A549 (cell line): ENCODE measurements at regions not wholly inside any gene's neighbourhood (a gene's known extent, or its start where the extent isn't known, plus 50 kb on each side); places are given as distances from the start of the nearest gene placed in this dataset.
A peak's percentile ranks its signal among the peaks of the same experiment; 100 is the strongest.

Source experiments
- ATAC-seq, 2 experiments: fragments of 200-7000 bp in 1 of 2; fragments of >200 bp in 1 of 2; cut with Nextera tagmentation in 1 of 2; cut with Tn5 transposase in 1 of 2; 3 replicates each; pipeline versions ENCODE4 v1.8.0 to v1.9.1; 2018 to 2020; ENCODE audit warnings: mild to moderate bottlenecking in 1 of 2, moderate library complexity in 1 of 2
- CTCF ChIA-PET: fragments of 300-600 bp; sonication (Branson Sonifier 250); formaldehyde crosslinking; extraction: SDS; loops from one replicate; lab custom pipeline; 2021; ENCODE audit warnings: antibody characterized with exemption, inconsistent platforms; lab: Yijun Ruan, JAX
- POLR2A ChIA-PET: fragments of 350-600 bp; formaldehyde crosslinking; extraction: SDS; loops from one replicate; lab custom pipeline; 2021; ENCODE audit warnings: antibody characterized with exemption, inconsistent platforms; lab: Yijun Ruan, JAX
- DNase-seq, 2 experiments: peaks; one replicate each; pipeline versions ENCODE4 v3.0.0 to v3.0.0-alpha.2; 2011 to 2016; ENCODE audit warnings: low read depth in 1 of 2, low spot score in 1 of 2
- FAIRE-seq: peaks from 2 replicates; lab custom pipeline; 2011; peaks lifted over from hg19 to GRCh38; lab: Jason Lieb, UNC
- H3K27ac ChIP-seq, 2 experiments: fragments of >200 bp; sonication (Bioruptor Twin); formaldehyde crosslinking; 3 replicates each; pipeline ENCODE4 v1.5.1; 2016 to 2017
- H3K4me1 ChIP-seq: fragments of >200 bp; sonication (Bioruptor Twin); formaldehyde crosslinking; 3 replicates; pipeline ENCODE4 v1.6.1; 2016
- H3K4me2 ChIP-seq: fragments of >200 bp; sonication (Bioruptor Twin); formaldehyde crosslinking; 3 replicates; pipeline ENCODE4 v1.6.1; 2016
- H3K4me3 ChIP-seq: fragments of >200 bp; sonication (Bioruptor Twin); formaldehyde crosslinking; 3 replicates; pipeline ENCODE4 v1.5.1; 2016
- H3K9me3 ChIP-seq: fragments of >200 bp; sonication (Bioruptor Twin); formaldehyde crosslinking; 3 replicates; pipeline ENCODE4 v1.6.1; 2016
- CHD2 ChIP-seq: fragments of 150-350 bp; IDR thresholded peaks from 2 replicates; pipeline ENCODE4 v1.6.1; 2014; ENCODE audit warnings: low read length; ENCODE audit not compliant: partially characterized antibody
- CHD4 ChIP-seq: fragments of 200-600 bp; sonication (generic); IDR thresholded peaks from 2 replicates; pipeline ENCODE4 v1.6.1; 2016; ENCODE audit warnings: antibody characterized with exemption, mild to moderate bottlenecking, borderline replicate concordance
- CTCF ChIP-seq: fragments of >200 bp; sonication (Bioruptor Twin); formaldehyde crosslinking; IDR thresholded peaks from 3 replicates; pipeline ENCODE4 v1.5.1; 2016
- E2F6 ChIP-seq: IDR thresholded peaks from 2 replicates; pipeline ENCODE4 v1.6.1; 2012; ENCODE audit warnings: low read depth, borderline replicate concordance
- EHMT2 ChIP-seq: fragments of 200-600 bp; sonication (generic); IDR thresholded peaks from 2 replicates; pipeline ENCODE4 v1.6.1; 2016; ENCODE audit warnings: antibody characterized with exemption, low read depth, mild to moderate bottlenecking, moderate library complexity
- FOXS1 ChIP-seq: fragments of 250-450 bp; sonication (Bioruptor Pico); IDR thresholded peaks from 2 replicates; pipeline ENCODE4 v1.5.0; 2020; ENCODE audit warnings: mild to moderate bottlenecking, moderate library complexity
- GATA3 ChIP-seq: IDR thresholded peaks from 2 replicates; pipeline ENCODE4 v1.6.1; 2012; ENCODE audit warnings: borderline replicate concordance
- HES2 ChIP-seq: fragments of >200 bp; sonication (Bioruptor Twin); formaldehyde crosslinking; IDR thresholded peaks from 2 replicates; pipeline ENCODE4 v1.6.1; 2016
- JUN ChIP-seq, 2 experiments: fragments of >200 bp; sonication (Bioruptor Twin); formaldehyde crosslinking; IDR thresholded peaks; 2 replicates in 1 of 2; 3 replicates in 1 of 2; pipeline ENCODE4 v1.6.1; 2016 to 2017
- MAZ ChIP-seq: fragments of 150-350 bp; IDR thresholded peaks from 2 replicates; pipeline ENCODE4 v1.6.1; 2014; ENCODE audit warnings: antibody characterized with exemption, low read depth, low read length, borderline replicate concordance
- NPAS2 ChIP-seq: fragments of 250-450 bp; sonication (Bioruptor Pico); IDR thresholded peaks from 2 replicates; pipeline ENCODE4 v1.8.0; 2022; ENCODE audit warnings: mild to moderate bottlenecking, moderate library complexity, borderline replicate concordance
- NR3C1 ChIP-seq: fragments of >200 bp; sonication (Bioruptor Twin); formaldehyde crosslinking; IDR thresholded peaks from 3 replicates; pipeline ENCODE4 v1.6.1; 2017
- PHF8 ChIP-seq: fragments of 200-600 bp; sonication (generic); IDR thresholded peaks from 2 replicates; pipeline ENCODE4 v1.6.1; 2016; ENCODE audit warnings: low read depth, mild to moderate bottlenecking, antibody characterized with exemption, moderate library complexity, borderline replicate concordance
- POLR2A ChIP-seq: IDR thresholded peaks from 2 replicates; pipeline ENCODE4 v1.6.1; 2012; ENCODE audit warnings: mild to moderate bottlenecking, low read length
- POLR2AphosphoS2 ChIP-seq: conservative IDR thresholded peaks from 2 replicates; pipeline ENCODE4 v1.6.1; 2012; ENCODE audit warnings: low read length, improper control_type of control experiment, inconsistent platforms
- RAD21 ChIP-seq, 2 experiments: fragments of >200 bp in 1 of 2; sonication (Bioruptor Twin) in 1 of 2; formaldehyde crosslinking in 1 of 2; IDR thresholded peaks in 1 of 2; conservative IDR thresholded peaks in 1 of 2; 2 replicates in 1 of 2; 3 replicates in 1 of 2; pipeline ENCODE4 v1.6.1; 2012 to 2018; ENCODE audit warnings: inconsistent platforms in 1 of 2
- RARB ChIP-seq: fragments of 250-450 bp; sonication (Bioruptor Pico); IDR thresholded peaks from 2 replicates; pipeline ENCODE4 v1.8.0; 2021; ENCODE audit warnings: mild to moderate bottlenecking, moderate library complexity
- RCOR1 ChIP-seq: fragments of 150-350 bp; IDR thresholded peaks from 2 replicates; pipeline ENCODE4 v1.6.1; 2014; ENCODE audit warnings: antibody characterized with exemption, low read length, low read depth
- REST ChIP-seq: fragments of 200-600 bp; sonication (generic); IDR thresholded peaks from 2 replicates; pipeline ENCODE4 v1.6.1; 2016; ENCODE audit warnings: antibody characterized with exemption, mild to moderate bottlenecking, moderate library complexity
- TP53 ChIP-seq: fragments of 250-450 bp; sonication (Bioruptor Pico); IDR thresholded peaks from 2 replicates; pipeline ENCODE4 v1.5.0; 2021; ENCODE audit warnings: mild to moderate bottlenecking, moderate library complexity
- USF2 ChIP-seq: fragments of 450-650 bp; IDR thresholded peaks from 2 replicates; pipeline ENCODE4 v1.6.1; 2014; ENCODE audit warnings: antibody characterized with exemption
- ZNF302 ChIP-seq: fragments of 250-450 bp; sonication (Bioruptor Pico); IDR thresholded peaks from 2 replicates; pipeline ENCODE4 v1.9.0; 2021; ENCODE audit warnings: inconsistent platforms, mild to moderate bottlenecking, moderate library complexity
- WGBS: methylation state at CpG from one replicate; pipeline ENCODE4 v1.1.6; 2017; ENCODE audit errors: missing lambda C conversion rate; 5-methylcytosine and 5-hydroxymethylcytosine counted together
- TF ChIP-seq, protein P1 (sequence below): fragments of 150-350 bp; IDR thresholded peaks from 2 replicates; pipeline ENCODE4 v1.6.1; 2014; ENCODE audit warnings: low read depth, mild to moderate bottlenecking, low read length
- TF ChIP-seq, protein P2 (sequence below): IDR thresholded peaks from 2 replicates; pipeline ENCODE4 v1.6.1; 2012

- no peak overlapping the region for H3K27ac ChIP-seq
- WGBS: 11% methylated on average over 3 of the region's 3 CpGs
- no peak overlapping the region for H3K4me2 ChIP-seq
- peaks cover 13% of the 10 kb centered on the region; the same call in 2 of the 3 replicates for H3K9me3 ChIP-seq
- no peak overlapping the region for H3K4me3 ChIP-seq
- no peak for DNase-seq
- ChIA-PET CTCF (no interaction called here), POLR2A (no interaction called here)
- ATAC-seq: no peak
- TF ChIP-seq TP53 (CRISPR knock-in tag) (no peak), REST (peak; percentile 95), EHMT2 (peak; percentile 92)
- FAIRE-seq: no peak
- no peaks in the 10 kb centered on the region for H3K4me1 ChIP-seq
These were observed 326.6 kb downstream of the PHKB start for GRCh38 chr16:47787696-47788095.

DNA sequence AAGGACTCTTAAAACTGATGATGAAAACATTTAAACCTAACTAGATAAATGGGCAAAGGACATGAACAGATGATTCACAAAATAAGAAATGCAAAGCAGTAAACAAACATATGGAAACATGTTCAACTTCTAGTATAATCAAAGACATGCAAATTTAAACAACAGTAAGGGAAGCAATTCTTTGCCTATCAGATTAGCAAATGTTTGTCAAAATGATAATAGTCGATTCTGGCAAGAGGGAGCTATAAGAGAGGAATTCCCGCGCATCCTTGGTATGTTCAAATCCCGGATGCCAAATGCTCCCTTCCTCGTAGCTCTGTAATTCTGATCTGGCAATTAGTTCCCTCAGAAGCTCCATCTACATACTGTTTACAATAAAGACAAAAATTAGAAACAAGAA is 320.5 kb downstream of the PHKB start:
- WGBS: 73% methylated on average over 5 of the region's 5 CpGs
- TF ChIP-seq FOXS1 (CRISPR knock-in tag) (no peak), RCOR1 (no peak), ZNF302 (no peak), EHMT2 (no peak), PHF8 (no peak), NR3C1 (no peak), POLR2AphosphoS2 (no peak), CHD2 (no peak), MAZ (no peak), JUN (IDR thresholded peaks at IDR 0.05) (no peak), E2F6 (no peak), RAD21 (conservative IDR thresholded peaks at IDR 0.05 in 1 of 2, IDR thresholded peaks at IDR 0.05 in 1 of 2) (no peak), RARB (CRISPR knock-in tag) (no peak)
- no peak for ATAC-seq
- Histone ChIP-seq H3K27ac (no peak overlapping the region), H3K9me3 (no peaks in the 10 kb centered on the region), H3K4me2 (no peak overlapping the region), H3K4me3 (no peak overlapping the region), H3K4me1 (0 out of 3 replicates have a peak, but pooled peaks cover 5% of the 10 kb centered on the region)
- no peak for DNase-seq
- no peak for FAIRE-seq
- ChIA-PET POLR2A (no interaction called here), CTCF (interaction anchor here (0.6 kb wide), 2 partner anchors 549 to 567 kb away, joined by 3 to 4 read pairs; no protein-coding TSS in a partner anchor)

GRCh38 chr16:47780213-47780875 is 319.2 kb downstream of the PHKB start:
- FAIRE-seq: no peak
- DNase-seq: no peak
- CTCF ChIA-PET: interaction anchor here (0.8 kb wide), 1 partner anchor 742 kb away, joined by 3 read pairs; no protein-coding TSS in a partner anchor
- Histone ChIP-seq H3K4me2 (peak overlapping the region; percentile 68; the same call in 2 of the 3 replicates), H3K4me1 (0 out of 3 replicates have a peak, but pooled peaks cover 5% of the 10 kb centered on the region), H3K9me3 (no peaks in the 10 kb centered on the region), H3K4me3 (no peak overlapping the region), H3K27ac (no peak overlapping the region)
- POLR2A ChIA-PET: no interaction called here
- ATAC-seq: no peak
- WGBS: 68% methylated on average over 8 of the region's 8 CpGs
- TF ChIP-seq NPAS2 (CRISPR knock-in tag) (no peak), CHD4 (no peak), USF2 (no peak), POLR2A (no peak), HES2 (no peak), GATA3 (no peak), CTCF (no peak)
- TF ChIP-seq, protein P1, sequence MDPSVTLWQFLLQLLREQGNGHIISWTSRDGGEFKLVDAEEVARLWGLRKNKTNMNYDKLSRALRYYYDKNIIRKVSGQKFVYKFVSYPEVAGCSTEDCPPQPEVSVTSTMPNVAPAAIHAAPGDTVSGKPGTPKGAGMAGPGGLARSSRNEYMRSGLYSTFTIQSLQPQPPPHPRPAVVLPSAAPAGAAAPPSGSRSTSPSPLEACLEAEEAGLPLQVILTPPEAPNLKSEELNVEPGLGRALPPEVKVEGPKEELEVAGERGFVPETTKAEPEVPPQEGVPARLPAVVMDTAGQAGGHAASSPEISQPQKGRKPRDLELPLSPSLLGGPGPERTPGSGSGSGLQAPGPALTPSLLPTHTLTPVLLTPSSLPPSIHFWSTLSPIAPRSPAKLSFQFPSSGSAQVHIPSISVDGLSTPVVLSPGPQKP: no peak
- TF ChIP-seq, protein P2, sequence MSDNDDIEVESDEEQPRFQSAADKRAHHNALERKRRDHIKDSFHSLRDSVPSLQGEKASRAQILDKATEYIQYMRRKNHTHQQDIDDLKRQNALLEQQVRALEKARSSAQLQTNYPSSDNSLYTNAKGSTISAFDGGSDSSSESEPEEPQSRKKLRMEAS: no peak
